Sciatic nerve (tissue), 2 donors: ENCODE measurements at regions not wholly inside any gene's neighbourhood (a gene's known extent, or its start where the extent isn't known, plus 50 kb on each side); places are given as distances from the start of the nearest gene placed in this dataset.
"Not testable (repeated sequence)": the region's sequence is repeated elsewhere in the genome, so short reads cannot be mapped to it uniquely, and the experiment has no call there.

ENCODE experiments used
- ATAC-seq: fragments of 200-7000 bp; cut with Tn5 transposase; one replicate; pipeline ENCODE4 v1.9.1; 2020; ENCODE audit warnings: mild to moderate bottlenecking, moderate library complexity
- DNase-seq: peaks from one replicate; pipeline ENCODE4 v3.0.0-alpha.2; 2020; ENCODE audit warnings: low spot score
- intact Hi-C: fragments of 100-400 bp; cut with DNase I; formaldehyde crosslinking; loops from one replicate; pipeline ENCODE4 v1.14.2; 2022
- donor health status: DM: no; HTN: no; CAD: no.
- donor health status: DM: no; HTN: no; CAD: no.

DNA sequence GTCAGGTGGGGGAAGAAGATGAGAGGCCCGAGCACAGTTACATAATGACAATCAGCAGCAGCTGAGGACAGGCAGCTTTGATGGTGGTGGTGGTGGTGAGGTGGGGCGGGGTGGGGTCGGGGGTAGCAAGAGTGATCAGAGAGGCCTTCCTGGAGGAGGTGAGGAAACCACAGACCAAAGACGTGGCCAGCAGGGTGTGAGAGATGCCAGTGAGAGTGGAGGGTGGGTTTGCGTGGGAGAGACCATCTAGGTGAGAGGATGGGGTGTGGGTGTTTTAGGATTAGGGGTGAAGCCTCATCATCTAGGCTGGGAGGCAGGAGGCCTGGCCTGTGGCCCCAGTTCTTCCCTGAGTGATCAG, 76.0 kb upstream of the TOX2 start:
- no peak for DNase-seq
- intact Hi-C loops = no loop called here

DNA sequence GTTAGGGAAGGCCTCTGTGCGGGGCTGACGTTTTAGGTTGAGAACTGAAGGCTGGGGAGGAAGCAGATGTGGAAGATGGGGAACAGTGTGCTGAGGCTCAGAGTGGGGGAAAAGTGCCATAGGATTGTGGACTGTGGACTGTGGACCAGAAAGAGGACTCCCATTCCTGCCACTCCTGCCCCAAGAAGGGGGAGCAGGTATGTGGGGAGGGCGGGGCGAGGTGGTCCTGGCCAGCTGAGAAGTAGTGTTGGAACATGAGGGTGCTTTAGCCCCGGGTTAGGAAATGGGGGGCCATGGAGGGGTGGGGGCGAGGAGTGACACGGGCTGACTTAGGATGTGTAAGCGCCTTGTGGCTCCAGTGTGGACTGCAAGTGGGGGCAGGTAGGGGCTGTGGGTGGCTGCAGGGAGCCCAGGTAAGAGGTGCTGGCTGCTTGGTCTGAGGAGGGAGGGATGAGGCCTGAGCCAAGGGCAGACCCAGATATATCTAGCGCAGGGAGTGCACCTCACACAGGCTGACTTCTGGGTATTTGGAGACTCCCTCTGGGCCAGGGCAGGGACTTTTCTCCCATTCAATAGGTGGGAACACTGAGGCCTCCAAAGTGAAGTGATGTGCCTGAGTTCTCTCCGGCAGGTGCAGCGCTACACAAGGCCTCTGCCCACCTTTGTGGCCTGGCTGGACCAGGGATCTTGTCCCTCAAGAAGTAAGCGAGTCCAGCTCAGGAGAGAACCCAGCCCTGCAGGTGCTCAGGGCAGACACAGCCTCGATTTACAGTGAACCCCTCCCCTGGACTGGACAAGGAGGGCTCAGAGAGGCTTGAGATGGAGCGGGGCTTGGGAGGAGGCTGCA, 76.6 kb upstream of the TOX2 start:
- DNase-seq = no peak
- intact Hi-C loops = no loop called here
- no peak for ATAC-seq

More for the DNA sequence above, 76.0 kb upstream of the TOX2 start:
- no peak for ATAC-seq

DNA sequence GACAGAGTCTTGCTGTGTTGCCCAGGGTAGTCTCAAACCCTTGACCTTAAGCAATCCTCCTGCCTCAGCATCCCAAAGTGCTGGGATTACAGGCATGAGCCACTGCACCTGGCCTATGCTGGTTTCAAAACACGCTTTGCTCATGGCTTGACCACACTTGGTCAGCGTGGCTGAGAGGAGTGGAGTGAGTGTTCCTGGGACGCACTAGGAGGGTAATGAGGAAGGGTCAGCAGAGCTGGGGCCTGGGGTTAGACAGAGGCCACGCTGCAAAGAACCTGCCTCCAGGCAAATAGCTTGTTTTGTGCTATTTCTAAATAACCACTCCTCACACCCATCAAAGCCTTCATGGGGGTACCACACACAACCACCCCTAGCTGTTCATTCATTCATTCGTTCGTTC, 77.9 kb upstream of the TOX2 start:
- DNase-seq (no peak), ATAC-seq (no peak)

DNA sequence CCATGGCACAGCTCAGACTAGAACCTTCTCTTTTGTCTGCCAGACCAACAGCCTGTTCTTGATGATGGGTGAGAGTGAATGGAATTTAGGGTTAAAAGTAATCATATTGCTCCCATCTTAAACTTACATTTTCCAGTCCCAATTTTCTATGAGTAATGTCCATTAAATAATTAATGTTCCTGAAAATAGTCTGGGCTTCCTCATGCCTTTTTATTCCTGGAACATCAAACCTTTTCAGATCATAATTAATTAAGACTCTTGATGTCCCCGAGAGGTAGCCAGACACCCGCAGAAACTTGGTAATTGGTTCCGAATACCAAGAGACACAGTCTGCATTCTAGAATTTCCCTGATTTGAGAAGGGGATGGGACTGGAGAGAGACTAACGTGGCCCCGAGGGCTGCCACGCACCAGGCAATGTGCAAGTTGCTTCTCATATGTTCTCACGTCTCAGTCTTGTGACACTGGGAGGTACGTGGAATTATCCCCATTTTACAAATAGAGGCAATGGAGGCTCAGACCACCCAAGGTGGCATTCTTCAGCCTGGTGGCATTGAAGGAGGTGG, 78.6 kb upstream of the TOX2 start:
- DNase-seq (no peak), ATAC-seq (no peak)
- intact Hi-C loops = no loop called here

More for the DNA sequence above, 77.9 kb upstream of the TOX2 start:
- intact Hi-C loops = no loop called here

DNA sequence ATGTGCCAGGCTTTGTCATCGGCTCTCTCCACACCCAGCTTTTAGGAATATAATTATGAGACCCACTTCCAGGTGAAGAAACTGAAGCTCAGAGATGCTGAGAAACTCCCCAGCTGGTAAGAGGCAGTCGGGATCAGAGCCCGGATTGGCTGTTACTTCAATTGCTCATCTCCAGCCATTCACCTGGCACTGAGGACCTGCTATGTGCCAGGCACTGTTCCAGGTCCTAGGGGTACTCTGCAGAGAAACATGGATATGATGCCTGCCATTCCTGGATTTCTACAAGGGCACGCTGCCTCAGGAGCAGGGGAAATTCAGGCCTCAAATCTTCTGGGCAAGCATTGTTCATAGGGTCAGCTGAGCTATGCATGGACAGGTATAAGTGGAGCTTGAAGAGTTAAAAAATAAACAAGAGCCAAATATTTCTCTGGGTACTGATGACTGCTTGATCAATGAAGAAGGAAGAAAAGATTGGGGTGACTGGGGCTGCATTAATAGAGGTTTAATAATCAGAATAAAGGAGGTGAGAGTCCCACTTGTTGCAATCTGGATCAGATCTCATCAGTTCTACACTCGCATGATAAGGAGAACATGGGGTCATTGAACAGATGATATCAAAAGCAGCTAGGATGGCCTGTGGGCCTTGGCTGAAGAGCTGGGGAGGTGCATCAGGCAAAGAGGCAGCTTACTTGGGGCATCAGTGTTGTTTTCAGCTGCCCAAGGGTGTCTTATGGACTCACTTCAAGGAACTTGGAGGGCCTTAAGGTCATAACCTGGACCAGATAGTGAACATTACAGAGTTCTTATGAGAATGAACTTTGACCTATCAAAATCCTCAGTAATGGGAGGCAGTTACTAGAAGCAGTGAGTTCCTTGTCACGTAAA, 80.9 kb upstream of the TOX2 start:
- DNase-seq = no peak
- intact Hi-C loops = no loop called here

DNA sequence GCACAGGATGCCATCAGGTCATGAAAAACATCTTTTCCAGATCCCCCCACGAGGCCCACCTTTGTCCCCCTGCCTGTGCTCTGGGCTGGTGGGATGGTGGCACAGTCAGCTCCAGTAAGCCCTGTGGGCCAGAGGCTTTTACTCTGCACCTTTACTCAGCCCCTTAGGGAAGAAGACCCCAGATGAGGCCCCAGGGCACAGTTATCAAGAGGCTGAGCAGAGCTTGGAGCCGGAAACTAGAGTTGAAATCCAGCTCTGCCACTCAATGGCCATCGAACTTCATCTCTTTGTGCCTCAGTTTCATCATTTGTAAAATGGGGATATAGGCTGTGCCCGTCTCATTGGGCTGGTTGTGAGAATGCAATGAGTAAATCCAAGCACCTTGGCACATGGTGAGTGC, 81.7 kb upstream of the TOX2 start:
- no peak for ATAC-seq
- intact Hi-C loops = no loop called here

More for the DNA sequence above, 80.9 kb upstream of the TOX2 start:
- ATAC-seq = no peak

DNA sequence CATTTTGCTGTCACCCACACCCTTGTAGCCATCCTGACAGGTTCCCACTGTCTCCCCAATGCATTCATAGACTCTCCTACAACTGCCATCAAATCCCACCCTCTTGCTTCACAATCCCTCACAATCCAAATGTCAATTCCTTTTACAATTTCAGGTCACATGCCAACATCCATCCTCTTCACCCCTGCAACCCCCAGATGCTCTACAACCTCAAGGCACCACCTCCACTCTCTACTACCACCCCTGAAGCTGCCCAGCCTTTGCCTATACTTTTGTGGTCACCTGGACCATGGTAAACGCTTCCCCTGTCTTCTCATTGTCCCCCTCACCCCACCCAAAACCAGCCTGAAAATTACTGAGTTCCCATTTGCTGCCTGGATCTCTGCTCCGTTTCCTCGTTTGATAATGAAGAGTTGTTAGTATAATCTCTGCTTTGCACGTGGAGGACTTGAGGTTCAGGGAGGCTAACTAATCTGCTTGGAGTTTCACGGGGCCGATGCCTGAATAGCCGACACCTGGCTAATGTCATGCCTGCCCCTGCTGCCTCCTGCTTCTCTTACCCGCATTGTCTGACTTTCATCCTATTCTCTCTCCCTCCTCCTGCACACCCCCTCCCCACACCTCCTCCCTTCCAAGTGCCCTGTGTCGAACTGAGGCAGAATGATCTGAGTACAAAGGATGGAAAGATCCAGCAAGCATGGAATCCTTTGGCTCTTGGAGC, 82.4 kb upstream of the TOX2 start:
- ATAC-seq (no peak), DNase-seq (no peak)
- intact Hi-C loops = no loop called here

More for the DNA sequence above, 81.7 kb upstream of the TOX2 start:
- no peak for DNase-seq

DNA sequence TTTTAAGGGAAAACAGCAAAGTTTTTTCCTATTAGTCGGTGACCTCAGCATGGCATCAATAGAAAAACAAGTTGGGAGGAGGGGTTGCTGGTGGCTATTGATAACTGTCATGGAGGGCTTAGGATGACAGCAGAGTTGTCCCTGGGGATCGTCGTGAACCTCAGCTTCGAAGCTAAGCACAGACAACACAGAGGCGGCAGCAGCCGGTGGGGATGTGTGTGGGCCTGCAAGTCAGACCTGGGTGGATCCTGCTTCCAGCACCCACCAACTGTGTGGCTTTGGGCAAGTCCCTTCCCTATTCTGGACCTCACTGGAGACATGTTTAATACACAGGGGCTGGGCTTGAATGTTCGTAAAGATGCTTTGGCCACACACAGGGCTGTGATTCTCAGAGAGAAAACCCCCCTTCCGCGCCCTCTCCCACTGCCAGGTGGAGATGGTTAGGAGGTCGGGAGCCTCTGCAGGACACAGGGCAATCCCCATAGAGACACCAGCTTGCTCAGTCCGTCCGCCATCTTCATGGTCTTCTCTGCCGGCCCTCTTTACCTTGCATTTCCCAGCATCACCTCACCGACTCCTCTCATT, 83.1 kb upstream of the TOX2 start:
- intact Hi-C loops = no loop called here
- no peak for DNase-seq
- ATAC-seq = no peak

DNA sequence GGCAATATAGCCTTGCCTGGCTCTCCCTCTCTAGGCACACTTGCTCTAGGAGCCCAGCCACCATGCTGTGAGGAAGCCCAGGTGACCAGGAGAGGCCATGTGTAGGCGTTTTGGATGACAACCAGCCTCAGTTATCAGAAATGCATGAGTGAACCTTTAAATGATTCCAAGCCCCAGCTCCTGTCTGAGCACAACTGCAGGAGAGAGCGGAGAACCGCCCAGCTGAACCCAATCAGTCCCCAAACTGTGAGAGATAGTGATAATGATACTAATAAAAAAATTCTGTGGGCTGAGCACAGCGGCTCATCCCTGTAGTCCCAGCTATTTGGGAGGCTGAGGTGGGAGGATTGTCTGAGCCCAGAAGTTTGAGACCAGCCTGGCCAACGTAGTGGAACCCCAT, 83.8 kb upstream of the TOX2 start:
- no peak for DNase-seq
- intact Hi-C loops = no loop called here
- no peak for ATAC-seq

DNA sequence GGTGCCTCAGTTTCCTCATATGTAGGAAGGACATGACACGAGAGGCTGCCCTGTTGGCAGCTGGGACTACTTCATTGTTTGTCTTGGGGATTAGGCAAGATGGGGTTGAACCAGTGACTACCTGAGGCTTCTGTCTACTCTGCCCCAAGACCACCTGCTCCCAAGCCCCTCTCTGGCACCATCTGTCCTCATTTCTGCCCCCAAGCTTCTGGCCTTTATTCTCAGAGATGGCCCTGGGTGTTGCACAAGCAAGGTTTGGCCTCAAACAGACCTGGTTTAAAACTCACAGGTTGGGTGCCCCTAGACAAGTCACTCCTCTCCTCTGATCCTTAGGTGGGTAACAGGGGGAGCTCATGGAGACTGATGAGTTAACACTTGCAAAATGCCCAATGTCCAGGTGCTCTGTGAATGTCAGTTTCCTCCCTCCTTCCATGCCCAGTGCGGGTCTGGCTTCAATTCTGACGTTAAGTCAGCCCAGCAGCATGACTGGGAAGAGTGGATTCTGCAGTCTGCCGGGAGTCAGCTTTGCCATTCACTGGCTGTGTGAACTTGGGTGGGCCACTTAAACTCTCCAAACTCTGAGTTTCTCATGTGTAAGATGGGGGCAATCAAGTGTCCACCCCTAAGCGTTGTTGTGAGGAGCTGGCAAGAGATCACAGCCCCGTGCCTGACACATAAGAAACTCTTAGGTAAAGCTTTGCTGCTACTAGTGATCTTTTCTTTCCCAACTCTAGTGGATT, 84.5 kb upstream of the TOX2 start:
- DNase-seq (no peak), ATAC-seq (no peak)
- intact Hi-C loops = no loop called here

DNA sequence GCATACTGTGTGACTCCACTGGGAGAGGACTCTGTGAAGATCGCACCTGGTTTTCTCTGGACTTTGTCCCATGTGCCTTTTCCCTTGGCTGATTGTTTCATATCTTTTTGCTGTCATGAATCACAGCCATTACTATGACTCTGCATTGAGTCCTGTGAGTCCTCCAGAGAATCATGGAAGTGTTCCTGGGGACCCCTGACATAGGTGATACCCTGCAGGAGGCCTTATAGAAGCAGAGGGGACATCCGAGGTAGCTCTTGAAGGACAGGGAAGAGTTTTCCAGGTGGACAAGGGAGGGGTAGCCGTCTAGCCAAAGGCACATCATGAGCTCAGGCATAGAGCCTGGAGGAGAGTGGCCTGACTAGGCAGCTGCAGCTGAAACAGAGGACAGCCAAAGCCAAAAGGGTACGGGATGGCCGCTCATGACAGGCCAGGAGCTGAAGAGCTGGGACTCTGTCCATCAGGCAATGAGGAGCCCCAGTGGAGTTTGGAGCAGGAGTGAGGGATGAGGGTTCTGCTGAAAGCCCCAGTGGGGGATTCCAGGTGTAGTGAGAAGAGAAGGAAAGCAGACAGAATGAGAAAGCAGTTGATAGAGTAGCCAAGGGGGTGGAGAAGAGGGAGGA, 86.6 kb upstream of the TOX2 start:
- ATAC-seq = no peak
- intact Hi-C loops = no loop called here
- DNase-seq = no peak

DNA sequence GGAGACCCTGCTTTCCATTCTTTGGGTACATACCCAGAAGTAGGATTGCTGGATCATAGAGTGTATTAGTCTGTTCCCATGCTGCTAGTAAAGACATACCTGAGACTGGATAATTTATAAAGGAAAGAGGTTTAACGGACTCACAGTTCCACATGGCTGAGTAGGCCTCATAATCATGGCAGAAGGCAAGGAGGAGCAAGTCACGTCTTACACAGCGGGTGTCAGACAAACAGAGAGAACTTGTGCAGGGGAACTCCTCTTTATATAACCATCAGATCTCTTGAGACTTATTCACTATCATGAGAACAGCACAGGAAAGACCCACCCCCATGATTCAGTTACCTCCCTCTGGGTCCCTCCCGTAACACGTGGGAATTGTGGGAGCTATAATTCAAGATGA, 87.7 kb upstream of the TOX2 start:
- ATAC-seq, intact Hi-C loops, DNase-seq: not testable (repeated sequence)

DNA sequence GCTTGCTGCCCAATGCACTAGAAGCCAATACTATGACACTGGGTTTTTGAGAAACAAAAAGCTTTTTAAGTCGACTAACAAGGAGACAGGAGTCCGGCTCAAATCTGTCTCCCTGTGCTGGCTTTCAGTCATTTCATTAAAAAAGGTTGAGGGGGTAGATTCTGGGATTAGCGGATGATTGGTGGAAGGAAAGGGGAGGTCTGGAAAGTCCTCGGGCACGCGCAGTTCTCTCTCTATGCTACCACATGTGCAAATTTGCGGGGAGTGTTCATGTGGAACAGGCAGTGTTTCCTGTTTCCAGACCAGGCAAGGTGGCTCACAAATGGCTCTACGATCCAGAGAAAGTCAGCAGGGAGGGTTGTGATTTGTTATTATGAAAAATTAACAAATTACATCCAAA, 89.1 kb upstream of the TOX2 start:
- ATAC-seq (no peak), DNase-seq (no peak)
- intact Hi-C loops = no loop called here

DNA sequence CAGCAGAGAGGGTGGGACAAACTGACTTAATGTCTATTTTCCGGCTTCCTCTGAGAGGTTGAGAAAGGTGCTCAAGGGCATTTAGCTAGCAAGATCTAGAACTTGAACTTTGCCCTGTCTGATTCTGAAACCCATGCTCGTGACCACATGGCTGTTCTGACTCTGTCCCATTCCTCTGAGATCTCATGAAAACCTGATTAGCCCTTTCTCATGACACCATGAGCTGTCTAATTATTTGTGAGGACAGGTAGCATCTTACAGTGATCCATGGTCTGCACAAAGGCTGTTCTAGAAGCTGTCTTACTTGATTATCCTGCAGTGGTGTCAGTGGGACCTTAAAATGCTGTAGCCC, 89.6 kb upstream of the TOX2 start:
- intact Hi-C loops = no loop called here
- no peak for ATAC-seq

DNA sequence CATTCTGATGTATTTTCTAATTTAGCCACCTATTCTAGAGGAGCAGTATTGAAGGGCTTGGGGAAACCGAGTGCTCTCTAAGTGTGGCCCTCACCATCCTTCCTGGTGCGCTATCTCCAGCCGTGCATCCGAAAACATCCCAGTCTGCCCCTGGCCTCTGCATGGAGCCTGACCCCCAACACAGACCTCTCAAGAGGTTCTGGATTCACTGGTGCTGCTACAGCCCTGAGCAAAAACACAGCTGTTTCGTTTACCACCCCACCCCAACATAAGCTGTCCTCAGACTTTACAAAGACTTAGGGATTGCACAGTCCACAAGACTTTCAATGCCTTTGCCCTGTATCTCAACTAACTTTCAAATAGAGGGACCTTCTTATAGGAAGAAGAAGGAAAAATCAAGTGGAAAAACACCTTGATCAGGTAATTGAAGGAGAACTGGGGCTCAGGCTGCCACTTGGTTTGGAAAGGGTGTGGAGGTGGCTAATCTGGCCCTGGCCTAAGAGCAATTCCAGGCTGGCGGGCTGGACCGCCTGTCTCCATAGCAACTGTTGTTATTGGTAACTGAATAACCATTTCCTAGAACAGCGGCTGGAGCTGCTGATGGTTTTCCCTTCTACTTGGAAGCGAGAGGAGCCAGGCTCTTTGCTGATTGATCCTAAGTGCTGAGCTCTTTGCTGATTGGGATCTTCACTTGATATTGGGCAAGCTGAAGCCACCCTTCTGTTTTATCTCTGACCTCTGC, 90.2 kb upstream of the TOX2 start:
- DNase-seq = no peak
- intact Hi-C loops = no loop called here
- no peak for ATAC-seq

More for the DNA sequence above, 89.6 kb upstream of the TOX2 start:
- no peak for DNase-seq

DNA sequence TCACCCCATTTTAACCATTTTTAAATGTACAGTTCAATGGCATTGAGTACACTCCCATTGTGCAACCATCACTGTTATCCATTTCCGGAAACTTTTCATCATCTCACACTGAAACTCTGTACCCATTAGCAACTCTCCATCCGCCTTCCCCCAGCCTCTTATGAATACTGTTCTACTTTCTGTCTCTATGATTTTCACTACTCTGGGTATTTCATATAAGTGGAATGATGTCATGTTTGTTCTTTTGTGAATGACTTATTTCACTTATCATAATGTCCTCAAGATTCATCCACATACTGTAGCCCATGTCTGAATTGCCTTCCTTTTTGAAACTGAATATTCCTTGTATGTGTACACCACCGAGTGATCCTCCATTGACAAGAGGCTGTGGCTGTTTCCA, 92.9 kb upstream of the TOX2 start:
- DNase-seq (no peak), ATAC-seq (no peak)
- intact Hi-C loops = no loop called here

DNA sequence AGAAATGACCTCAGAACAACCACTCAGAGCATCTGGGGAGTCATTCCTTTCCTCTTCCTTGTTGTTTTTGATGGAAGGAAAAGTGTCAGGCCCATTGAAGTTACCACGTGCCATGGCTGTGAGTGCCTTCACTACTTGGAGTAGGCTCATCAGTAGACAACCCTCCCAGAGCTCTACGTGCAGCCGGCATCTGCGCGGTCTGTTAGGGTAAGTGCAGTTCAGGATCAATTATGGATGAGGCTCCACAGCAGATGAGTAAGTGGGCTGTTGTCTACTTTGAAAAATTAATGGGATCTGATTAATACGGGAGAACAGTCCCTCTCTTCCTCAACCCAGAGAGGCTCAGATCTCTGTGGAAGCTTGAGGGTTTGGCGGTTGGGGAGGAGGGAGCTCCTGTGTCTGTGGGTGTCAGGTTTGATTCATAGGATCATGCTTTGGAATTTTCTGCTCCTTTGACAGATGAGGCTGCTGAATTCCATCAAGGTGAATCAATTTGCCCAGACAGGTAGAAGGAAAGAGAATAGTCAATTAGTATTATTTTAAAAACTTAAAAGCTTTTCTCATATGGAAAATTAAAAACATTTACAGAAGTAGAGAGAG, 93.8 kb upstream of the TOX2 start:
- DNase-seq (no peak), ATAC-seq (no peak)
- intact Hi-C loops = no loop called here
